GM23338 (cell line): ENCODE measurements at regions not wholly inside any gene's neighbourhood (a gene's known extent, or its start where the extent isn't known, plus 50 kb on each side); places are given as distances from the start of the nearest gene placed in this dataset.

Source experiments
- ATAC-seq: fragments of 200-7000 bp; cut with Tn5 transposase; 3 replicates; pipeline ENCODE4 v1.9.1; 2020
- DNase-seq: peaks from one replicate; pipeline ENCODE4 v3.0.0-alpha.2; 2015; ENCODE audit warnings: low spot score
- H2AFZ ChIP-seq: fragments of 200-600 bp; sonication (generic); 2 replicates; pipeline ENCODE4 v1.8.0; 2016; ENCODE audit warnings: antibody characterized with exemption, mild to moderate bottlenecking, moderate library complexity
- H3F3A ChIP-seq: fragments of 200-600 bp; sonication (generic); replicated peaks from 2 replicates; pipeline ENCODE4 v1.8.0; 2017; ENCODE audit warnings: antibody characterized with exemption, mixed run types, low read depth
- H3K27ac ChIP-seq: fragments of 200-600 bp; sonication (generic); 2 replicates; pipeline ENCODE4 v1.6.1; 2016; ENCODE audit warnings: low read depth
- H3K27me3 ChIP-seq: fragments of 200-600 bp; sonication (generic); 2 replicates; pipeline ENCODE4 v1.8.0; 2016; ENCODE audit warnings: mild to moderate bottlenecking, mixed run types, moderate library complexity; ENCODE audit not compliant: insufficient read depth
- H3K36me3 ChIP-seq: fragments of 200-600 bp; sonication (generic); 2 replicates; pipeline ENCODE4 v1.8.0; 2016; ENCODE audit warnings: mild to moderate bottlenecking; ENCODE audit not compliant: insufficient read depth
- H3K4me1 ChIP-seq: fragments of 200-600 bp; sonication (generic); 2 replicates; pipeline ENCODE4 v1.8.0; 2016; ENCODE audit warnings: mild to moderate bottlenecking, moderate library complexity; ENCODE audit not compliant: insufficient read depth
- H3K4me2 ChIP-seq: fragments of 200-600 bp; sonication (generic); 2 replicates; pipeline ENCODE4 v1.7.1; 2017; ENCODE audit warnings: mixed run types
- H3K4me3 ChIP-seq: fragments of 200-600 bp; sonication (generic); 2 replicates; pipeline ENCODE4 v1.6.1; 2016; ENCODE audit warnings: mixed run types
- H3K79me2 ChIP-seq: fragments of 200-600 bp; sonication (generic); replicated peaks from 2 replicates; pipeline ENCODE4 v1.8.0; 2017; ENCODE audit warnings: mild to moderate bottlenecking; ENCODE audit not compliant: insufficient read depth
- H3K9me2 ChIP-seq: fragments of 200-600 bp; sonication (generic); 2 replicates; pipeline ENCODE4 v1.8.0; 2017; ENCODE audit not compliant: insufficient read depth
- H4K20me1 ChIP-seq: fragments of 200-600 bp; sonication (generic); replicated peaks from 2 replicates; pipeline ENCODE4 v1.8.0; 2017; ENCODE audit warnings: mild to moderate bottlenecking; ENCODE audit not compliant: insufficient read depth
- H3K27ac Mint-ChIP-seq: 2 replicates; pipeline ENCODE4 v1.8.0; 2020; ENCODE audit warnings: inconsistent platforms, mild to moderate bottlenecking, moderate library complexity, mixed read lengths
- H3K27me3 Mint-ChIP-seq: 3 replicates; pipeline ENCODE4 v1.8.0; 2022; ENCODE audit warnings: low read depth, mild to moderate bottlenecking, moderate library complexity, mixed read lengths, inconsistent platforms; ENCODE audit not compliant: insufficient read depth, poor library complexity
- H3K36me3 Mint-ChIP-seq: 3 replicates; pipeline ENCODE4 v1.8.0; 2021; ENCODE audit warnings: low read depth, mild to moderate bottlenecking, inconsistent platforms, moderate library complexity, mixed read lengths
- H3K4me1 Mint-ChIP-seq: 3 replicates; pipeline ENCODE4 v1.8.0; 2020; ENCODE audit warnings: mild to moderate bottlenecking, inconsistent platforms, mixed read lengths
- H3K4me3 Mint-ChIP-seq: 3 replicates; pipeline ENCODE4 v1.8.0; 2021; ENCODE audit warnings: moderate library complexity, mild to moderate bottlenecking, inconsistent platforms, mixed read lengths
- H3K9me3 Mint-ChIP-seq: 3 replicates; pipeline ENCODE4 v1.8.0; 2020; ENCODE audit warnings: moderate library complexity, mild to moderate bottlenecking, inconsistent platforms, mixed read lengths
- CREB1 ChIP-seq: fragments of 250-450 bp; sonication (Bioruptor Pico); IDR thresholded peaks from 2 replicates; pipeline ENCODE4 v1.5.0; 2020; ENCODE audit warnings: low read depth, mild to moderate bottlenecking, moderate library complexity
- CTCF ChIP-seq, 2 experiments: fragments of 200-600 bp in 1 of 2; sonication (generic) in 1 of 2; conservative IDR thresholded peaks; 2 replicates each; pipeline versions ENCODE4 v1.5.1 to v1.6.1; 2016 to 2017; ENCODE audit warnings: antibody characterized with exemption in 2 of 2, low read depth in 2 of 2, mild to moderate bottlenecking in 2 of 2, moderate library complexity in 1 of 2
- ETS1 ChIP-seq: IDR thresholded peaks from 2 replicates; pipeline ENCODE4 v1.6.1; 2016; ENCODE audit warnings: antibody characterized with exemption
- NANOG ChIP-seq: IDR thresholded peaks from 2 replicates; pipeline ENCODE4 v1.6.1; 2016; ENCODE audit warnings: antibody characterized with exemption, borderline replicate concordance
- POLR2AphosphoS5 ChIP-seq: IDR thresholded peaks from 2 replicates; pipeline ENCODE4 v1.6.1; 2016; ENCODE audit warnings: antibody characterized with exemption, low read depth
- STAT1 ChIP-seq: IDR thresholded peaks from one replicate; pipeline ENCODE4 v1.6.1; 2016; ENCODE audit warnings: antibody characterized with exemption; ENCODE audit not compliant: unreplicated experiment
- ZNF331 ChIP-seq: fragments of 250-450 bp; sonication (Bioruptor Pico); IDR thresholded peaks from 2 replicates; pipeline ENCODE4 v1.5.0; 2020; ENCODE audit warnings: low read depth, mild to moderate bottlenecking, moderate library complexity
- ZNF462 ChIP-seq: fragments of 250-450 bp; sonication (Bioruptor Pico); IDR thresholded peaks from 2 replicates; pipeline ENCODE4 v1.5.0; 2020; ENCODE audit warnings: mild to moderate bottlenecking, moderate library complexity

GRCh38 chr17:79218825-79219200 lies 144.2 kb downstream of the ENGASE start (continued):
- TF ChIP-seq ZNF462 (CRISPR knock-in tag) (no peak), CTCF (conservative IDR thresholded peaks at IDR 0.05; ENCODE audit: low read depth in 2 of 2) (no peak)

GRCh38 chr17:79218175-79218824 lies 143.7 kb downstream of the ENGASE start:
- Mint-ChIP-seq H3K4me3 (no peak overlapping the region), H3K4me1 (peaks cover 46% of the 10 kb centered on the region), H3K36me3 (no peaks in the 10 kb centered on the region), H3K27ac (no peak overlapping the region), H3K27me3 (peaks cover 10% of the 10 kb centered on the region), H3K9me3 (no peaks in the 10 kb centered on the region; the same call in 2 of the 3 replicates)
- Histone ChIP-seq H3K4me2 (no peak overlapping the region), H4K20me1 (no peaks in the 10 kb centered on the region), H3K36me3 (no peaks in the 10 kb centered on the region), H2AFZ (no peak overlapping the region), H3K9me2 (no peaks in the 10 kb centered on the region), H3F3A (no peaks in the 10 kb centered on the region; the same call in 1 of the 2 replicates), H3K27me3 (no peaks in the 10 kb centered on the region), H3K4me3 (no peak overlapping the region), H3K4me1 (peaks cover 35% of the 10 kb centered on the region), H3K27ac (no peak overlapping the region), H3K79me2 (no peaks in the 10 kb centered on the region)
- no peak for DNase-seq
- ATAC-seq: no peak
- TF ChIP-seq POLR2AphosphoS5 (no peak), STAT1 (no peak), ETS1 (no peak), CREB1 (no peak), NANOG (no peak), ZNF331 (CRISPR knock-in tag) (no peak)
